HepG2 (cell line): ENCODE measurements at regions not wholly inside any gene's neighbourhood (a gene's known extent, or its start where the extent isn't known, plus 50 kb on each side); places are given as distances from the start of the nearest gene placed in this dataset.

Experiments
- ATAC-seq: fragments of 200-7000 bp; cut with Tn5 transposase; 3 replicates; pipeline ENCODE4 v1.9.1; 2020; ENCODE audit warnings: mild to moderate bottlenecking, moderate library complexity
- BruUV-seq: library from RNA; stranded (reverse); fragments of 400-500 nt; replicated peaks from 2 replicates; lab custom pipeline; 2021; lab: Mats Ljungman, UMichigan
- CTCF ChIA-PET: fragments of 300-600 bp; formaldehyde crosslinking; extraction: SDS; loops from one replicate; lab custom pipeline; 2021; ENCODE audit warnings: low total read pairs, inconsistent platforms, low intra/inter-chr PET ratio; lab: Yijun Ruan, JAX
- POLR2A ChIA-PET: fragments of 350-600 bp; sonication (Branson Sonifier 250); formaldehyde crosslinking; loops from one replicate; lab custom pipeline; 2020; ENCODE audit warnings: antibody characterized with exemption, inconsistent platforms; lab: Yijun Ruan, JAX
- DNase-seq: peaks from one replicate; pipeline ENCODE4 v3.0.0-alpha.2; 2015; ENCODE audit warnings: low spot score
- FAIRE-seq: peaks from 3 replicates; lab custom pipeline; 2011; peaks lifted over from hg19 to GRCh38; lab: Jason Lieb, UNC
- H2AFZ ChIP-seq: one replicate; pipeline ENCODE4 v1.6.1; 2011; ENCODE audit warnings: low read length, inconsistent platforms
- H3K27ac ChIP-seq: fragments of 300-600 bp; 3 replicates; pipeline ENCODE4 v1.8.0; 2011; ENCODE audit warnings: mixed run types, mild to moderate bottlenecking, mixed read lengths, low read length, inconsistent platforms; ENCODE audit not compliant: insufficient read depth; ENCODE audit errors: extremely low read length
- H3K27me3 ChIP-seq, 2 experiments: fragments of 200-600 bp in 1 of 2; 2 replicates in 1 of 2; 3 replicates in 1 of 2; pipeline versions ENCODE4 v1.6.0 to v1.8.0; 2011; ENCODE audit warnings: low read length in 2 of 2, mild to moderate bottlenecking in 2 of 2, moderate library complexity in 2 of 2, inconsistent platforms in 1 of 2; ENCODE audit not compliant: insufficient read depth in 2 of 2, control insufficient read depth in 1 of 2
- H3K36me3 ChIP-seq, 2 experiments: fragments of 200-600 bp in 1 of 2; replicated peaks in 1 of 2; 2 replicates in 1 of 2; 3 replicates in 1 of 2; pipeline versions ENCODE4 v1.5.1 to v1.8.0; 2011; ENCODE audit warnings: low read length in 2 of 2, inconsistent platforms in 1 of 2; ENCODE audit not compliant: insufficient read depth in 2 of 2, control insufficient read depth in 1 of 2
- H3K4me1 ChIP-seq: 2 replicates; pipeline ENCODE4 v1.5.1; 2012; ENCODE audit warnings: low read length, inconsistent platforms; ENCODE audit not compliant: insufficient read depth
- H3K4me2 ChIP-seq: 2 replicates; pipeline ENCODE4 v1.6.0; 2011; ENCODE audit warnings: low read depth, low read length, inconsistent platforms
- H3K4me3 ChIP-seq, 3 experiments: fragments of 200-600 bp in 1 of 3; sonication (generic), shearing (Covaris generic) in 1 of 3; replicated peaks in 1 of 3; 2 replicates each; pipeline ENCODE4 v1.5.1; 2011 to 2016; ENCODE audit warnings: low read length in 3 of 3, inconsistent platforms in 2 of 3, low read depth in 2 of 3, mild to moderate bottlenecking in 2 of 3, control low read depth in 1 of 3, mixed read lengths in 1 of 3; ENCODE audit not compliant: insufficient read depth in 1 of 3
- H3K79me2 ChIP-seq: one replicate; pipeline ENCODE4 v1.6.1; 2011; ENCODE audit warnings: low read length, inconsistent platforms; ENCODE audit not compliant: insufficient read depth
- H3K9ac ChIP-seq: 2 replicates; pipeline ENCODE4 v1.6.0; 2011; ENCODE audit warnings: mild to moderate bottlenecking, low read depth, low read length, inconsistent platforms; ENCODE audit not compliant: insufficient read depth
- H3K9me3 ChIP-seq: 2 replicates; pipeline ENCODE4 v1.5.1; 2012; ENCODE audit warnings: mild to moderate bottlenecking, low read length
- H4K20me1 ChIP-seq: 2 replicates; pipeline ENCODE4 v1.6.0; 2011; ENCODE audit warnings: inconsistent platforms, mild to moderate bottlenecking, low read length, moderate library complexity; ENCODE audit not compliant: insufficient read depth
- CREBL2 ChIP-seq: sonication (generic); formaldehyde crosslinking; IDR thresholded peaks from 2 replicates; pipeline ENCODE4 v1.8.1; 2023; ENCODE audit warnings: missing genetic modification reagents, mild to moderate bottlenecking, borderline replicate concordance
- DBP ChIP-seq: sonication (generic); formaldehyde crosslinking; IDR thresholded peaks from 2 replicates; pipeline ENCODE4 v1.4.0; 2020; ENCODE audit warnings: missing genetic modification reagents; ENCODE audit errors: not compliant biosample characterization
- GZF1 ChIP-seq: sonication (generic); formaldehyde crosslinking; IDR thresholded peaks from 2 replicates; pipeline ENCODE4 v1.5.1; 2020; ENCODE audit warnings: mild to moderate bottlenecking, missing genetic modification reagents
- MAFK ChIP-seq, 2 experiments: IDR thresholded peaks in 1 of 2; conservative IDR thresholded peaks in 1 of 2; 2 replicates each; pipeline ENCODE4 v1.6.1; 2011; ENCODE audit warnings: improper control_type of control experiment in 2 of 2, low read length in 2 of 2
- SMAD9 ChIP-seq: sonication (generic); formaldehyde crosslinking; IDR thresholded peaks from 2 replicates; pipeline ENCODE4 v1.5.1; 2020; ENCODE audit warnings: mild to moderate bottlenecking, missing genetic modification reagents
- TAF15 ChIP-seq: fragments of 200-400 bp; formaldehyde crosslinking; IDR thresholded peaks from one replicate; pipeline ENCODE4 v1.6.1; 2018; ENCODE audit warnings: mild to moderate bottlenecking, low read depth, low read length; ENCODE audit not compliant: poor library complexity, severe bottlenecking
- ZNF343 ChIP-seq: sonication (generic); formaldehyde crosslinking; IDR thresholded peaks from 2 replicates; pipeline ENCODE4 v1.4.0; 2020; ENCODE audit warnings: mild to moderate bottlenecking, missing genetic modification reagents
- ZNF441 ChIP-seq: sonication (generic); formaldehyde crosslinking; IDR thresholded peaks from 2 replicates; pipeline ENCODE4 v1.7.0; 2021; ENCODE audit warnings: missing genetic modification reagents, borderline replicate concordance
- ZNF547 ChIP-seq: sonication (generic); formaldehyde crosslinking; IDR thresholded peaks from 2 replicates; pipeline ENCODE4 v1.5.1; 2020; ENCODE audit warnings: mild to moderate bottlenecking, missing genetic modification reagents
- ZZZ3 ChIP-seq: sonication (generic); formaldehyde crosslinking; IDR thresholded peaks from 2 replicates; pipeline ENCODE4 v1.4.0; 2020; ENCODE audit warnings: missing genetic modification reagents, mild to moderate bottlenecking, borderline replicate concordance
- WGBS: methylation state at CpG from one replicate; pipeline ENCODE4 v1.1.6; 2017; ENCODE audit warnings: low lambda C conversion rate; 5-methylcytosine and 5-hydroxymethylcytosine counted together
- in situ Hi-C: cut with HindIII; loops from 2 replicates; pipeline ENCODE4 v1.10.0; 2017; ENCODE audit warnings: low pct_unique_long_range_greater_than_20kb; ENCODE audit not compliant: extremely low pct_ligation_motif_present
- intact Hi-C: fragments of 100-400 bp; cut with micrococcal nuclease; formaldehyde crosslinking; loops from one replicate; pipeline ENCODE4 v1.10.0; 2022; ENCODE audit not compliant: unreplicated experiment
- TF ChIP-seq, protein P1 (sequence below): fragments of 450-650 bp; IDR thresholded peaks from 2 replicates; pipeline ENCODE4 v1.6.1; 2017; ENCODE audit warnings: mild to moderate bottlenecking
- TF ChIP-seq, protein P2 (sequence below): sonication (generic); formaldehyde crosslinking; IDR thresholded peaks from 2 replicates; pipeline ENCODE4 v1.4.0; 2020; ENCODE audit warnings: missing genetic modification reagents

- TF ChIP-seq DBP (CRISPR knock-in tag), result no peak
Measured at GRCh38 chr18:22628795-22629510, 211.2 kb upstream of the CTAGE1 start (continued).

DNA sequence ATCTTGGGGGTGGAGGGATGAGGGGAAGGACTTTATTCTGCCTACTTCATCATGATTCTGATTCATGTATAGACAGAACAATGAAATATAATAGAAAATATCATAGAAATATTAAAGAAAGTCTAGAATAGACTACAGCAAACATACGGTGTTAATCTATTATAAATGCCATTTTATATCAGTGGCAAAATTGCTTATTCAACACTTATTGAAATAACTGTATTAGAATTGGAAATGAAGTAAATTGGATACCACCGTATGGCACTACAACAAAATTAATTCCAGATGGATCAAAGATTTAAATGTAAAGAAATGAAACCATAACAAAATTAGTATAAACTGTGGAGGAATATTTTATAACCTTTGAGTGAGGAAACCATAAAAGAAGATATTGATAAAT, 213.3 kb upstream of the CTAGE1 start:
- Histone ChIP-seq H3K4me3 (no peak overlapping the region), H4K20me1 (no peaks in the 10 kb centered on the region), H3K36me3 (no peaks in the 10 kb centered on the region), H3K4me1 (no peaks in the 10 kb centered on the region), H2AFZ (no peak overlapping the region), H3K27ac (no peak overlapping the region), H3K27me3 (no peaks in the 10 kb centered on the region), H3K4me2 (no peak overlapping the region), H3K9me3 (no peaks in the 10 kb centered on the region), H3K9ac (no peak overlapping the region), H3K79me2 (no peaks in the 10 kb centered on the region)
- intact Hi-C loops, result no loop called here
- in situ Hi-C loops, result no loop called here
- FAIRE-seq (no peak), DNase-seq (no peak), ATAC-seq (no peak)
- no TSS peak for BruUV-seq
- 57% methylated on average over 2 of the region's 2 CpGs for WGBS
- ChIA-PET POLR2A (no interaction called here), CTCF (no interaction called here)
- TF ChIP-seq CREBL2 (no peak), MAFK (conservative IDR thresholded peaks at IDR 0.05 in 1 of 2, IDR thresholded peaks at IDR 0.05 in 1 of 2; ENCODE audit: low read length in 2 of 2) (peak in 1 of 2 experiments; percentile 64; a peak in 2 of 4 replicates)

GRCh38 chr18:22632191-22632590, 214.5 kb upstream of the CTAGE1 start:
- Histone ChIP-seq H3K79me2 (no peaks in the 10 kb centered on the region), H2AFZ (no peak overlapping the region), H3K9me3 (no peaks in the 10 kb centered on the region), H3K9ac (no peak overlapping the region), H3K27ac (no peak overlapping the region), H3K27me3 (no peaks in the 10 kb centered on the region), H3K4me3 (no peak overlapping the region), H3K36me3 (no peaks in the 10 kb centered on the region), H3K4me2 (no peak overlapping the region), H4K20me1 (no peaks in the 10 kb centered on the region), H3K4me1 (peaks cover under 1% of the 10 kb centered on the region; the same call in 1 of the 2 replicates)
- in situ Hi-C loops, result no loop called here
- DNase-seq (no peak), ATAC-seq (no peak), FAIRE-seq (no peak)
- POLR2A ChIA-PET, result no interaction called here
- no TSS peak for BruUV-seq
- 27% methylated on average over 4 of the region's 4 CpGs for WGBS
- intact Hi-C loops, result no loop called here
- CTCF ChIA-PET, result no interaction called here
- TF ChIP-seq, protein P1, sequence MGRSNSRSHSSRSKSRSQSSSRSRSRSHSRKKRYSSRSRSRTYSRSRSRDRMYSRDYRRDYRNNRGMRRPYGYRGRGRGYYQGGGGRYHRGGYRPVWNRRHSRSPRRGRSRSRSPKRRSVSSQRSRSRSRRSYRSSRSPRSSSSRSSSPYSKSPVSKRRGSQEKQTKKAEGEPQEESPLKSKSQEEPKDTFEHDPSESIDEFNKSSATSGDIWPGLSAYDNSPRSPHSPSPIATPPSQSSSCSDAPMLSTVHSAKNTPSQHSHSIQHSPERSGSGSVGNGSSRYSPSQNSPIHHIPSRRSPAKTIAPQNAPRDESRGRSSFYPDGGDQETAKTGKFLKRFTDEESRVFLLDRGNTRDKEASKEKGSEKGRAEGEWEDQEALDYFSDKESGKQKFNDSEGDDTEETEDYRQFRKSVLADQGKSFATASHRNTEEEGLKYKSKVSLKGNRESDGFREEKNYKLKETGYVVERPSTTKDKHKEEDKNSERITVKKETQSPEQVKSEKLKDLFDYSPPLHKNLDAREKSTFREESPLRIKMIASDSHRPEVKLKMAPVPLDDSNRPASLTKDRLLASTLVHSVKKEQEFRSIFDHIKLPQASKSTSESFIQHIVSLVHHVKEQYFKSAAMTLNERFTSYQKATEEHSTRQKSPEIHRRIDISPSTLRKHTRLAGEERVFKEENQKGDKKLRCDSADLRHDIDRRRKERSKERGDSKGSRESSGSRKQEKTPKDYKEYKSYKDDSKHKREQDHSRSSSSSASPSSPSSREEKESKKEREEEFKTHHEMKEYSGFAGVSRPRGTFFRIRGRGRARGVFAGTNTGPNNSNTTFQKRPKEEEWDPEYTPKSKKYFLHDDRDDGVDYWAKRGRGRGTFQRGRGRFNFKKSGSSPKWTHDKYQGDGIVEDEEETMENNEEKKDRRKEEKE, result no peak
- no peak for TF ChIP-seq ZNF441
- TF ChIP-seq, protein P2, sequence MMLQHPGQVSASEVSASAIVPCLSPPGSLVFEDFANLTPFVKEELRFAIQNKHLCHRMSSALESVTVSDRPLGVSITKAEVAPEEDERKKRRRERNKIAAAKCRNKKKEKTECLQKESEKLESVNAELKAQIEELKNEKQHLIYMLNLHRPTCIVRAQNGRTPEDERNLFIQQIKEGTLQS (CRISPR knock-in tag), result no peak
- no peak for TF ChIP-seq ZNF343 (CRISPR knock-in tag)
- no peak for TF ChIP-seq ZNF547 (CRISPR knock-in tag)
- no peak for TF ChIP-seq TAF15
- no peak for TF ChIP-seq GZF1 (CRISPR knock-in tag)
- no peak for TF ChIP-seq SMAD9 (CRISPR knock-in tag)
- no peak for TF ChIP-seq ZZZ3 (CRISPR knock-in tag)
